ENCODE measurements at regions not wholly inside any gene's neighbourhood (a gene's known extent, or its start where the extent isn't known, plus 50 kb on each side); places are given as distances from the start of the nearest gene placed in this dataset.

- no peak for DNase-seq
Observed at GRCh38 chr13:29713839-29714238, 118.4 kb upstream of the SLC7A1 start.

- DNase-seq, result no peak
Observed at GRCh38 chr13:29711776-29712175, 116.3 kb upstream of the SLC7A1 start.

GRCh38 chr13:29710511-29710910 is 115.0 kb upstream of the SLC7A1 start:
- DNase-seq, result no peak

GRCh38 chr13:29709407-29710069 is 114.0 kb upstream of the SLC7A1 start:
- DNase-seq, result no peak

- DNase-seq, result peak; percentile 25
Observed at GRCh38 chr13:29707876-29708543, 112.5 kb upstream of the SLC7A1 start.

GRCh38 chr13:29706923-29707322 is 111.4 kb upstream of the SLC7A1 start:
- DNase-seq, result no peak

- DNase-seq, result no peak
Observed at GRCh38 chr13:29704648-29705047, 109.2 kb upstream of the SLC7A1 start.

- DNase-seq, result no peak
Observed at GRCh38 chr13:29703421-29703820, 107.9 kb upstream of the SLC7A1 start.

- DNase-seq, result no peak
Observed at GRCh38 chr13:29702912-29703351, 107.4 kb upstream of the SLC7A1 start.

- DNase-seq, result no peak
Observed at GRCh38 chr13:29698106-29698505, 102.6 kb upstream of the SLC7A1 start.

- no peak for DNase-seq
Observed at GRCh38 chr13:29696606-29697005, 101.1 kb upstream of the SLC7A1 start.

GRCh38 chr13:29693275-29693945 is 97.9 kb upstream of the SLC7A1 start:
- no peak for DNase-seq

GRCh38 chr13:29689548-29689947 is 94.1 kb upstream of the SLC7A1 start:
- no peak for DNase-seq

GRCh38 chr13:29688193-29688592 is 92.7 kb upstream of the SLC7A1 start:
- no peak for DNase-seq

- no peak for DNase-seq
Observed at GRCh38 chr13:29684441-29684840, 89.0 kb upstream of the SLC7A1 start.

- DNase-seq, result no peak
Observed at GRCh38 chr13:29683041-29683440, 87.6 kb upstream of the SLC7A1 start.

- no peak for DNase-seq
Observed at GRCh38 chr13:29681864-29682263, 86.4 kb upstream of the SLC7A1 start.

- DNase-seq, result no peak
Observed at GRCh38 chr13:29679396-29680053, 84.0 kb upstream of the SLC7A1 start.

- no peak for DNase-seq
Observed at GRCh38 chr13:29677627-29678026, 82.1 kb upstream of the SLC7A1 start.

- peak; percentile 50 for DNase-seq
Observed at GRCh38 chr13:29676941-29677452, 81.5 kb upstream of the SLC7A1 start.

GRCh38 chr13:29676535-29676934 is 81.0 kb upstream of the SLC7A1 start:
- no peak for DNase-seq

- peak; percentile 63 for DNase-seq
Observed at GRCh38 chr13:29674532-29674931, 79.0 kb upstream of the SLC7A1 start.

GRCh38 chr13:29664591-29664990 is 69.1 kb upstream of the SLC7A1 start:
- no peak for DNase-seq

All from kidney glomerular epithelial cell (primary cell).